ENCODE measurements at regions not wholly inside any gene's neighbourhood (a gene's known extent, or its start where the extent isn't known, plus 50 kb on each side); places are given as distances from the start of the nearest gene placed in this dataset.
A peak's percentile ranks its signal among the peaks of the same experiment; 100 is the strongest.
"Not testable (repeated sequence)": the region's sequence is repeated elsewhere in the genome, so short reads cannot be mapped to it uniquely, and the experiment has no call there.

- no peak for DNase-seq
- in situ Hi-C loops (cut with MboI; ENCODE audit: low pct_unique_long_range_greater_than_20kb, low sequenced_read_pairs) = no loop called here
Measured at GRCh38 chr11:69569306-69570200, 71.4 kb upstream of the CCND1 start.

GRCh38 chr11:69572233-69572860 lies 68.6 kb upstream of the CCND1 start:
- in situ Hi-C loops (cut with MboI; ENCODE audit: low pct_unique_long_range_greater_than_20kb, low sequenced_read_pairs) = no loop called here
- no peak for DNase-seq

- in situ Hi-C loops (cut with MboI; ENCODE audit: low pct_unique_long_range_greater_than_20kb, low sequenced_read_pairs) = no loop called here
- no peak for DNase-seq
Measured at GRCh38 chr11:69572861-69573260, 68.1 kb upstream of the CCND1 start.

- DNase-seq = no peak
- in situ Hi-C loops (cut with MboI; ENCODE audit: low pct_unique_long_range_greater_than_20kb, low sequenced_read_pairs) = no loop called here
Measured at GRCh38 chr11:69573761-69574607, 67.0 kb upstream of the CCND1 start.

GRCh38 chr11:69574608-69575255 lies 66.2 kb upstream of the CCND1 start:
- DNase-seq = no peak
- in situ Hi-C loops (cut with MboI; ENCODE audit: low pct_unique_long_range_greater_than_20kb, low sequenced_read_pairs) = no loop called here

GRCh38 chr11:69575296-69576068 lies 65.5 kb upstream of the CCND1 start:
- in situ Hi-C loops (cut with MboI; ENCODE audit: low pct_unique_long_range_greater_than_20kb, low sequenced_read_pairs) = no loop called here
- no peak for DNase-seq

GRCh38 chr11:69576069-69576782 lies 64.7 kb upstream of the CCND1 start:
- in situ Hi-C loops (cut with MboI; ENCODE audit: low pct_unique_long_range_greater_than_20kb, low sequenced_read_pairs) = no loop called here
- DNase-seq = peak; percentile 60

- in situ Hi-C loops (cut with MboI; ENCODE audit: low pct_unique_long_range_greater_than_20kb, low sequenced_read_pairs) = no loop called here
- DNase-seq = no peak
Measured at GRCh38 chr11:69578167-69578566, 62.8 kb upstream of the CCND1 start.

- DNase-seq = no peak
Measured at GRCh38 chr11:69580529-69580928, 60.4 kb upstream of the CCND1 start.

GRCh38 chr11:69582756-69583467 lies 58.0 kb upstream of the CCND1 start:
- no peak for DNase-seq
- in situ Hi-C loops (cut with MboI; ENCODE audit: low pct_unique_long_range_greater_than_20kb, low sequenced_read_pairs) = no loop called here

More at GRCh38 chr11:69580529-69580928, 60.4 kb upstream of the CCND1 start:
- in situ Hi-C loops (cut with MboI; ENCODE audit: low pct_unique_long_range_greater_than_20kb, low sequenced_read_pairs) = no loop called here

- in situ Hi-C loops (cut with MboI; ENCODE audit: low pct_unique_long_range_greater_than_20kb, low sequenced_read_pairs) = no loop called here
- no peak for DNase-seq
Measured at GRCh38 chr11:69584160-69584559, 56.8 kb upstream of the CCND1 start.

GRCh38 chr11:69585385-69585784 lies 55.6 kb upstream of the CCND1 start:
- no peak for DNase-seq
- in situ Hi-C loops (cut with MboI; ENCODE audit: low pct_unique_long_range_greater_than_20kb, low sequenced_read_pairs) = no loop called here

GRCh38 chr11:69587454-69588090 lies 53.4 kb upstream of the CCND1 start:
- in situ Hi-C loops (cut with MboI; ENCODE audit: low pct_unique_long_range_greater_than_20kb, low sequenced_read_pairs) = no loop called here
- no peak for DNase-seq

- in situ Hi-C loops (cut with MboI; ENCODE audit: low pct_unique_long_range_greater_than_20kb, low sequenced_read_pairs) = no loop called here
- DNase-seq = no peak
Measured at GRCh38 chr11:69588270-69588669, 52.7 kb upstream of the CCND1 start.

GRCh38 chr11:69590088-69590487 lies 50.9 kb upstream of the CCND1 start:
- DNase-seq = not testable (repeated sequence)

More at GRCh38 chr11:69590088-69590487, 50.9 kb upstream of the CCND1 start:
- in situ Hi-C loops (cut with MboI; ENCODE audit: low pct_unique_long_range_greater_than_20kb, low sequenced_read_pairs) = not testable (repeated sequence)

All from KBM-7 (cell line).